CD4-positive, CD25-positive, alpha-beta regulatory T cell (primary cell): ENCODE measurements at regions not wholly inside any gene's neighbourhood (a gene's known extent, or its start where the extent isn't known, plus 50 kb on each side); places are given as distances from the start of the nearest gene placed in this dataset.
A peak's percentile ranks its signal among the peaks of the same experiment; 100 is the strongest.

Experiments
- ATAC-seq, 2 donors: fragments of 150-1000 bp; cut with Tn5 transposase; one replicate each; pipeline ENCODE4 v1.10.0; 2021; ENCODE audit warnings: low read depth in 2 of 2, moderate number of reproducible peaks in 2 of 2, moderate library complexity in 1 of 2
- DNase-seq, 3 donors: peaks; one replicate each; pipeline versions ENCODE4 v3.0.0 to v3.0.0-alpha.2; 2012 to 2022; ENCODE audit warnings: mixed read lengths in 1 of 3
- H3K27ac ChIP-seq: one replicate; pipeline ENCODE4 v1.7.0; 2013; ENCODE audit warnings: mild to moderate bottlenecking, low read length; ENCODE audit not compliant: insufficient read depth, poor library complexity, severe bottlenecking
- H3K27me3 ChIP-seq: one replicate; pipeline ENCODE4 v1.7.0; 2013; ENCODE audit warnings: low read length; ENCODE audit not compliant: control insufficient read depth, insufficient read depth
- H3K36me3 ChIP-seq: one replicate; pipeline ENCODE4 v1.7.0; 2013; ENCODE audit warnings: mild to moderate bottlenecking, low read length, moderate library complexity; ENCODE audit not compliant: control insufficient read depth, insufficient read depth
- H3K4me1 ChIP-seq: 2 replicates; pipeline ENCODE4 v1.7.0; 2013; ENCODE audit warnings: mild to moderate bottlenecking, low read length; ENCODE audit not compliant: insufficient read depth, control insufficient read depth, poor library complexity, severe bottlenecking
- H3K4me3 ChIP-seq: one replicate; pipeline ENCODE4 v1.7.0; 2013; ENCODE audit warnings: low read depth, mild to moderate bottlenecking, low read length, moderate library complexity
- H3K9me3 ChIP-seq, 2 experiments: 1 replicate in 1 of 2; 2 replicates in 1 of 2; pipeline ENCODE4 v1.7.0; 2013; ENCODE audit warnings: low read length in 2 of 2, mild to moderate bottlenecking in 1 of 2, moderate library complexity in 1 of 2; ENCODE audit not compliant: control insufficient read depth in 2 of 2
- H3K27ac Mint-ChIP-seq, 3 donors: one replicate each; pipeline ENCODE4 v1.8.0; 2020 to 2022; ENCODE audit warnings: mild to moderate bottlenecking in 3 of 3, mixed read lengths in 3 of 3, moderate library complexity in 2 of 3
- H3K27me3 Mint-ChIP-seq: one replicate; pipeline ENCODE4 v1.8.0; 2022; ENCODE audit warnings: mild to moderate bottlenecking, mixed read lengths
- H3K36me3 Mint-ChIP-seq: one replicate; pipeline ENCODE4 v1.8.0; 2020; ENCODE audit warnings: mixed read lengths
- H3K4me1 Mint-ChIP-seq, 4 donors: one replicate each; pipeline ENCODE4 v1.8.0; 2020 to 2022; ENCODE audit warnings: mixed read lengths in 4 of 4, mild to moderate bottlenecking in 1 of 4
- H3K4me3 Mint-ChIP-seq, 4 donors: one replicate each; pipeline ENCODE4 v1.8.0; 2020 to 2022; ENCODE audit warnings: mild to moderate bottlenecking in 4 of 4, mixed read lengths in 4 of 4, moderate library complexity in 3 of 4
- H3K9me3 Mint-ChIP-seq, 7 donors: one replicate each; pipeline ENCODE4 v1.8.0; 2020 to 2022; ENCODE audit warnings: mixed read lengths in 7 of 7, mild to moderate bottlenecking in 3 of 7, moderate library complexity in 2 of 7

DNA sequence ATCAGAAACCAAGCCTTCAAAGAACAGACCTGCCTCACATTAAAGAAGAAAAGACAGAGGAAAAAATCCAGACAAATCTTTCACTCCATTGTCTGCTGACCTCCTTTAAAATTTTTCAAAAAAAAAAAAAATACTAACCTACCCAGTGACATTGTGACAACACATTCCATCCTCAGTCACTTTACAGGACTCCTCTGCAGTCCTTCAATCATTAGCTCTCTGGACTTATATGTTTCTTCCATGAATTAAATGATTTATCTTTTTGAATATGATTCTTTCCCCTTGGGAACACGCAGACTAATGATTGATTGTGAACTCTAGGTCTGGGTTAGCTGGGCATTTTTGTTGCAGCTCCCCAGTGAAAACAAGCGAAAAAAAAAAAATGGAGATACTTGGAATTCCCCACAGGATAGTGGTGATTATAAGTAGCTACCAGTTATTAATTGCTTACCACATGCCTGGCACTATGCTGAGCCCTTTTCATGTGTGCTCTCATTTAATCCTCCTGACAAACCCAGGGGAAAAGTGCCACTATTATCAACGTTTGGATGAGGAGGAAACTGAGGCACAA is 261.3 kb upstream of the NCKAP5 start:
- Histone ChIP-seq H3K27me3 (no peaks in the 10 kb centered on the region), H3K9me3 (no peaks in the 10 kb centered on the region), H3K36me3 (no peaks in the 10 kb centered on the region), H3K4me3 (no peak overlapping the region), H3K4me1 (no peaks in the 10 kb centered on the region), H3K27ac (no peak overlapping the region)
- Mint-ChIP-seq H3K4me3 (no peak overlapping the region), H3K4me1 (no peaks in the 10 kb centered on the region), H3K9me3 (peaks cover 0 to 1% (median 0%) of the 10 kb centered on the region in 7 donors), H3K27ac (no peak overlapping the region), H3K36me3 (no peaks in the 10 kb centered on the region), H3K27me3 (peaks cover 4% of the 10 kb centered on the region)
- ATAC-seq (no peak), DNase-seq (no peak)

DNA sequence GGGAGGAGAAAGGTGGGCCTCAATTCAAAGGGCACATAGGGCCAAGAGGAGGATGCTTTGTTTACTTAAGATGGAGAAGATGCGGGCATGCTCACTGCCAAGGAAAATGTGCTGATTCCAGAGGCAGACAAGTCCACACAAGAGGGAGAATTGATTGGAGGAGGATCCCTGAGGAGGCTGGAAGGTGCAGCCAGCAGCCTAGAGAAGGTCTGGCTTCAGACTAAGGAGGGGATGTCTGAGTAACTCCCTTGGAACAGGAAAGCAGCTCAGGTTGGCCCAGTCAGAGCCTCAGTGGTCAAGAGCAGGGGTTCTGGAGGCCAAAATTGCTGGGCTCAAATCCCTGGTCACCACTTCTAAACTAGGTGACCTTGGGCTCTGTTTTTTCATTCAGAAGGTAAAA is 265.5 kb upstream of the NCKAP5 start:
- Histone ChIP-seq H3K27ac (no peak overlapping the region), H3K36me3 (no peaks in the 10 kb centered on the region), H3K4me3 (no peak overlapping the region), H3K4me1 (no peaks in the 10 kb centered on the region), H3K9me3 (no peaks in the 10 kb centered on the region), H3K27me3 (no peaks in the 10 kb centered on the region)
- Mint-ChIP-seq H3K4me1 (no peaks in the 10 kb centered on the region), H3K27me3 (no peaks in the 10 kb centered on the region), H3K27ac (no peak overlapping the region), H3K4me3 (no peak overlapping the region), H3K9me3 (peaks cover 0 to 1% (median 0%) of the 10 kb centered on the region in 7 donors), H3K36me3 (no peaks in the 10 kb centered on the region)
- no peak for DNase-seq
- no peak for ATAC-seq

DNA sequence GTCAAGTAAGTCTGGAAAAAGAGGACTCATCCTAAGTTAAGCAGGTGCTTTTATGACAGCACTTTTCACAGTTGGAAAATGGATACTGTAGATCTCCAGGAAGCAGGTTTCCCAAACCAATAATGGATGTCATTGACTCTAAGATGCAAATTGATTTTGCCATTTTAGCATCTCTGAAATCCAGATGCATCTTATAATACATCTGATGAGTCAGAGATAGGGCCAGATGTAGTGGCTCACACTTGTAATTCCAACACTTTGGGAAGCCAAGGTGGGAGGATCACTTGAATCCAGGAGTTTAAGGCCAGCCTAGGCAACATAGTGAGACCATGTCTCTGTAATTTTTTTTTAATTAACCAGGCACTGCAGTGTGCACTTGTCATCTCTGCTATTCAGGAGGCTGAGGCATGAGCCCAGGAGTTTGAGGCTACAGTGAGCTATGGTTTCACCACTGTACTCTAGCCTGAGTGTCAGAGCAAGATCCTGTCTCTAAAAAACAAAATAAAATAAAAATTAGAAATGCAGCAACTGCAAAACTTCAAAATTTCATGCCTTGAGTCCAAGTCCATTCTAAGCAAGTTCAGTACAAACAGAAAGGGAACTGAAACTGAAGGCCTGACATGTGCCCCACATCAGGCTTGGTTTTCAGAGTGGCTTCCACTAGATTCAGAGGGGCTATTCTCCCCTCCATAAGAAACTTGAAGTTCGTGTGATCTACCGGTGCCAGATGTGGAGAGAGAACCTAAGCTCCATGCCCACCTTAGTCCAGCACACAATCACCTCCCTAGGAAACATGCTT is 267.8 kb upstream of the NCKAP5 start:
- Histone ChIP-seq H3K4me3 (no peak overlapping the region), H3K27me3 (no peaks in the 10 kb centered on the region), H3K9me3 (no peaks in the 10 kb centered on the region), H3K36me3 (no peaks in the 10 kb centered on the region), H3K4me1 (no peaks in the 10 kb centered on the region), H3K27ac (no peak overlapping the region)
- Mint-ChIP-seq H3K36me3 (no peaks in the 10 kb centered on the region), H3K27ac (no peak overlapping the region), H3K9me3 (peaks cover 0 to 1% (median 0%) of the 10 kb centered on the region in 7 donors), H3K4me1 (no peaks in the 10 kb centered on the region), H3K27me3 (no peaks in the 10 kb centered on the region), H3K4me3 (peak overlapping the region in 1 of 4 donors; percentile 5)
- ATAC-seq: no peak
- no peak for DNase-seq

DNA sequence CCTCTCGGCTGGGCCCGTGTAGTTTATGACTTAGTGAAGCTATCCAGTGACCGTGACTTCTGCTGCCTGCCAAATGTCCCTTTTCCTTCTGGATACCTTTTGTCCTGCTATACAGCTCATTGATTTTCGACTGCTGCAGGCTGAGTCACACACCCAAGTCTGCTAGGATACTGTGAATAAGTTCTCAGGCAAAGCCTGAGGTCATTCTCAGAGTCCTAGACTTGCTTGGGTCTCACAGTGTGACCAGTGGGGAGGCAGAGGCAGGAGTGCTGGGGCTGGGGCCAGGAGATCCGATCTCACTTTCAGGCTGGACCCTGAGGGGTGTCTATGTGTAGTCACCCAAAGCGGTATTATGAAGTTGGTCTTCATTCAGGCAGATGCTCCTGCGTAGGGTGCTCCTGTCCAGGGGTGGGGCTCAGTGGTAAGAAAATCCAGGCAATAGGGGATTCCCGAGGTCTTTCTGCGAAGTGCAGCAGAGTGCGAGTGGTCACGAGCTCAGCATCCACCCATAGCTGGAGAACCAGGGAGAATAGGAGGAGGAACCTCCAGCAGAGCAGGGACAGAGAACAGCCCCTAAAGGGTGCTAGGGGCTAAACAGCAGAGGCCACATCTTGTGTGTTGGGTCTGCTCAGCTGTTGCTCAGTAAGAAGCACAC is 268.6 kb upstream of the NCKAP5 start:
- DNase-seq (no peak), ATAC-seq (peak in 1 of 2 donors; percentile 20)
- H3K4me1 ChIP-seq: no peaks in the 10 kb centered on the region
- H3K4me3 ChIP-seq: no peak overlapping the region
- no peak overlapping the region for H3K4me3 Mint-ChIP-seq
- H3K27me3 Mint-ChIP-seq: no peaks in the 10 kb centered on the region
- no peaks in the 10 kb centered on the region for H3K36me3 ChIP-seq
- H3K9me3 ChIP-seq: no peaks in the 10 kb centered on the region
- H3K9me3 Mint-ChIP-seq: peaks cover 0 to 1% (median 0%) of the 10 kb centered on the region in 7 donors
- no peaks in the 10 kb centered on the region for H3K36me3 Mint-ChIP-seq
- no peak overlapping the region for H3K27ac ChIP-seq
- no peaks in the 10 kb centered on the region for H3K27me3 ChIP-seq
- H3K27ac Mint-ChIP-seq: no peak overlapping the region
- no peaks in the 10 kb centered on the region for H3K4me1 Mint-ChIP-seq

DNA sequence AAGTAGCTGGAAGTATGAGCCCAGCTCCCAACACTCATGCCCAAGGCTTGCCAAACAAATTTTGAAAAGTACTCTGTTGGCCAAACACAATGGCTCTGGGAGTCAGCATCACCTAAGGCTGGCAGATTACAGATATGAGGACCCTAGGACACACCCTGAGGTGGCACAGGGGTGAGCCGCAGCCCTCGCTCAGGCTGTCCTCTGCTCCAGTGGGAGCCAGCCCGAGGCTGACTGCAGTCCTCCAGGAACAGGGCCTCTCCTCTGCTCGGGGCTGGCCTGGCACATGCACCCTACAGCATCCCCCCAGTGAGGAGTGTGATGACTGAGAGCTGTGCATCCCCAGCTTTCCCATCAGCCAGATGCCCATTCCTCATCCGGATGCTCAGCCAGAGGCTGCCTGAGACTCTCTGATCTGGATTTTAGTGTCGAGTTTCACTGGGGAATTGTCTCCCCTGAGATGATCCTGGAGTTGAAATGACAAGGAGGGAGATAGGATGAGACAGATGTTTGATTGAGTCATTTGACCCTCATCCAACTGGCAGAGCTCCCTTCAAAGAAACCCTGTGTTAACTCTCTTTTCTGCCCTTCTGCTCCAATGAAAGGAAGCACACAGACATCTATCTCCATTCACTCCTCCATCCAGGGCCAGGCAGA is 269.3 kb upstream of the NCKAP5 start:
- no peaks in the 10 kb centered on the region for H3K36me3 Mint-ChIP-seq
- H3K27me3 ChIP-seq: no peaks in the 10 kb centered on the region
- DNase-seq (no peak), ATAC-seq (no peak)
- no peak overlapping the region for H3K4me3 ChIP-seq
- no peak overlapping the region for H3K27ac ChIP-seq
- no peaks in the 10 kb centered on the region for H3K9me3 ChIP-seq
- no peaks in the 10 kb centered on the region for H3K27me3 Mint-ChIP-seq
- no peak overlapping the region for H3K4me3 Mint-ChIP-seq
- no peaks in the 10 kb centered on the region for H3K4me1 ChIP-seq
- H3K9me3 Mint-ChIP-seq: peaks cover 0 to 1% (median 0%) of the 10 kb centered on the region in 7 donors
- no peaks in the 10 kb centered on the region for H3K36me3 ChIP-seq
- H3K27ac Mint-ChIP-seq: no peak overlapping the region
- no peaks in the 10 kb centered on the region for H3K4me1 Mint-ChIP-seq

DNA sequence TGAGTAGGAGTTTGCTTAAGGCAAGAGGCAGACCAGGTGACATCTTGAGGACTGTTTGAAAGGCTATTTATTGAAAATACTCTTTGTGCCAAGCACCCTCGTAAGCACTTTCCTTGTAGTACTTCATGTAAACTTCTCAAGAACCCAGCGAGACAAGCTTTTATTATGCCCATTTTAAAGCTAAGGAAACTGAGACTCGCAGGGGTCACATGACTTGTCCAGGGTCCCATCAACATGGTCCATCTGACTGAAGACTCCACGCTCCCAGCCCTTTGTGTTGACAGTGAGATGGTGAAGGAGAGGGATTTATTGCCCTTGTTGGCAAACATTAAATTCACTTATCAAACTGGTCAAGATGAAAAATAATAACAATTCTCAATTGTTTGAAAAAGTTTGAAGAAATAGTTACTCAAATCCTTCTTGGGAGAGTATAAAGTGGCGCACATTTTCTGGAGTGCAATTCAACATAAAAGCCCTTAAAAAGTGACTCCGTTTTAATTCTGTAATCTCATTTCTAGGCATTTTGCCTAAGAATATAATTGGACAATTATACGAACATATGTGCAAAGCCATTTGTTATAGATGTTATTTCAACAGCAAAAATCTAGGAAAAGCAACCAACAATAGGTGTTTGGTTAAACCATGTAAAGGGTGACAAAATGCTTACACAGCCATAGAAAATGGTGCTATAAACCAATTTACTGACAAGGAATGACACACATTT is 270.5 kb upstream of the NCKAP5 start:
- H3K4me3 Mint-ChIP-seq: no peak overlapping the region
- DNase-seq: no peak
- Histone ChIP-seq H3K27me3 (no peaks in the 10 kb centered on the region), H3K4me1 (no peaks in the 10 kb centered on the region), H3K4me3 (no peak overlapping the region), H3K36me3 (no peaks in the 10 kb centered on the region), H3K27ac (no peak overlapping the region), H3K9me3 (no peaks in the 10 kb centered on the region)
- no peak for ATAC-seq
- H3K4me1 Mint-ChIP-seq: no peaks in the 10 kb centered on the region
- H3K36me3 Mint-ChIP-seq: no peaks in the 10 kb centered on the region
- H3K9me3 Mint-ChIP-seq: peaks cover 0 to 1% (median 0%) of the 10 kb centered on the region in 7 donors
- peaks cover 7% of the 10 kb centered on the region for H3K27me3 Mint-ChIP-seq
- H3K27ac Mint-ChIP-seq: no peak overlapping the region

DNA sequence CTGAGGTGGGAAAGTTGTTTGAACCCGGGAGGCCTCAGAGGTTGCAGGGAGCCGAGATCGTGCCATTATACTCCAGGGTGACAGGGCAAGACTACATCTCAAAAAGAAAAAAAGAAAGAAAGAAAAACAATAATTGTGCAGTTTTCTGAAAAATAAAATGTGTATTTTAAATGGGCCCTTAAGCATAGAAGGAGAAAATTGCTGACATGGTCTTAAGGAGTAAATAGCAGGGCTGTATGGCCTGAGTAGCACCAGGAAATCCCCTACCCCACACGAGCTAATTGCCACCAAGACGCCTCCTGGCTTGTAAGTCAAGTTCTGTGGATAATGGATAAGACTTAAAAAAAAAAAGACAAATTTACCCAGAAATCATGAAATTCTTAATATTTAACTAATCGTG is 271.4 kb upstream of the NCKAP5 start:
- Histone ChIP-seq H3K4me1 (no peaks in the 10 kb centered on the region), H3K27me3 (no peaks in the 10 kb centered on the region), H3K36me3 (no peaks in the 10 kb centered on the region), H3K4me3 (no peak overlapping the region), H3K27ac (no peak overlapping the region), H3K9me3 (no peaks in the 10 kb centered on the region)
- H3K9me3 Mint-ChIP-seq: no peaks in the 10 kb centered on the region
- H3K27ac Mint-ChIP-seq: no peak overlapping the region
- ATAC-seq (no peak), DNase-seq (no peak)
- no peak overlapping the region for H3K4me3 Mint-ChIP-seq
- H3K36me3 Mint-ChIP-seq: no peaks in the 10 kb centered on the region
- peaks cover 0 to 5% (median 0%) of the 10 kb centered on the region in 4 donors for H3K4me1 Mint-ChIP-seq
- peaks cover 14% of the 10 kb centered on the region for H3K27me3 Mint-ChIP-seq
